Colon (tissue), 2 donors: ENCODE measurements at regions not wholly inside any gene's neighbourhood (a gene's known extent, or its start where the extent isn't known, plus 50 kb on each side); places are given as distances from the start of the nearest gene placed in this dataset.
A peak's percentile ranks its signal among the peaks of the same experiment; 100 is the strongest.

Experiments used
- FAIRE-seq: peaks from 2 replicates; lab custom pipeline; 2012; peaks lifted over from hg19 to GRCh38; lab: Jason Lieb, UNC
- donor health status: control.
- donor health status: control.

- FAIRE-seq: no peak
These were observed 296.6 kb downstream of the CHRM3 start for GRCh38 chr1:239682960-239683359.

DNA sequence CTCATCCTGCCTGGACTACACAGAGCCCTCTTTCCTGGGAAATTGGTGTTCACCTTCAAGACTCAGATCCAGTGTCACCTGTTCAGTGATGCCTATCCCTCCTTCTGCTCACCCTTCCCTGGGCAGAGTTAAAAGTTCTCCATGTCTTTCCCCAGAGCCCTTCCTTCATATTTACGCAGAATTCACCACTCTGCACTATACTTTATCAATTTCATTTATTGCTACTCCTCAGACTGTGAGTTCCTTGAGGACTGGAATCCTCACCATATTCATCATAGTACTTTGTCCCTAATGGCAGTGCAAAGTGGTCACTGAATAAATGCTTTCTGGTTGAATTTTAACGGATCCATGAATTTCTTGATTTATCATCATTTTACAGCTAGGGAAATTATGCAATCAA, 300.0 kb downstream of the CHRM3 start:
- no peak for FAIRE-seq

- FAIRE-seq: no peak
These were observed 309.9 kb downstream of the CHRM3 start for GRCh38 chr1:239696317-239696716.

GRCh38 chr1:239700667-239701066, 314.3 kb downstream of the CHRM3 start:
- no peak for FAIRE-seq

GRCh38 chr1:239703075-239703474, 316.7 kb downstream of the CHRM3 start:
- FAIRE-seq: no peak

GRCh38 chr1:239706245-239706892, 320.0 kb downstream of the CHRM3 start:
- FAIRE-seq: no peak

DNA sequence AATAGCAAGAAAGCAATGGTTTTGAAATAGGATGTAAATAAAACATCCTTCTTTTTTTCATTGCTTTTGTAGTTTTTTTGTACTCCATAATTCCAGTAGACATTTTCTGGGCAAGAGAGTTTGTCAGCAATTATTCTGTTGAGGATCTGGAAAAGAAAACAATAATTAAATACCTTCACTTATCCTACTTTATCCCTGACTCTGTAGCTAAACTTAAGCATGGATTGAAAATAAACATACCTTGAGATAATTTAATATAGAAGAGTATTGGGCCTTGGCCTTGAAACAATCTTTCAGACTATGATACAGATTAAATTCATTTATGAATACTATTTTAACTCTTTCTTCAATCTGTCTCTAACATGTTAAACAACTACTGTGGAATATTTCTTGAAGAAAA, 321.2 kb downstream of the CHRM3 start:
- no peak for FAIRE-seq

DNA sequence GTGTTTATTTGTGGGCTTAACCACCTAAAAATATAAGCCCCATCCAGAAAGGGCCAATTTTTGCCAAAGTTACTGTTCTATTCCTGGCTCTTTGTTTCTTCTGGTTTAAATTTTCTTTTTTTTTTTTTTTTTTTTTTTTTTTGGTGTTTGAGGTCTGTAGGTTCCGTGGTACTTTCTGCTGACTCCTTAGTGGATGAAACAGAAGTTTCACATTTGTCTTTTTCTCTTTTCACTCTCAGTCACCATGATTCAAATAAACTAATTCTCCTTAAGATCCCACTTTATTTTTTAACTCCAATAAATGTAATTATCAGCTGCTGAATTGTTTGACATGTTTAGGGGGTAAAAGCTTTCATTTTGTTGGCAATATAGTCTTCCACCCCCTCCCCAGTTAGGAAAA, 322.3 kb downstream of the CHRM3 start:
- no peak for FAIRE-seq

DNA sequence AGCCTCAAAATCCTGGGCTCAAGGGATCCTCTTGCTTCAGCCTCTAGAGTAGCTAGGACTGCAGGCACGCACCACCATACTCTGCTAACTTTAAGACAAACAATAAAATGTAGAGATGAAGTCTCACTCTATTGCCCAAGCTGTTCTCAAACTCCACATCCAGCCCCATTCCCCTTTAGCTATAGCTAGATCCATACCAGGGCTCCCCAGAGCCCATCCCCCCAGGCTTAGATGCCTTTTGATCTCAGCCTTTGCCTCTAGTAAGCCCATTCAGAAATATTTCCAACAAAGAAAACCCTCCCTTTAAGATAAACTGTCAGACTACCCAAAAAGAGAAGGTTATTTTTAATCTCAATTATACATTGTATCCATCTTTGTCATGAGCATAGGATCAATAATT, 325.4 kb downstream of the CHRM3 start:
- FAIRE-seq: no peak

DNA sequence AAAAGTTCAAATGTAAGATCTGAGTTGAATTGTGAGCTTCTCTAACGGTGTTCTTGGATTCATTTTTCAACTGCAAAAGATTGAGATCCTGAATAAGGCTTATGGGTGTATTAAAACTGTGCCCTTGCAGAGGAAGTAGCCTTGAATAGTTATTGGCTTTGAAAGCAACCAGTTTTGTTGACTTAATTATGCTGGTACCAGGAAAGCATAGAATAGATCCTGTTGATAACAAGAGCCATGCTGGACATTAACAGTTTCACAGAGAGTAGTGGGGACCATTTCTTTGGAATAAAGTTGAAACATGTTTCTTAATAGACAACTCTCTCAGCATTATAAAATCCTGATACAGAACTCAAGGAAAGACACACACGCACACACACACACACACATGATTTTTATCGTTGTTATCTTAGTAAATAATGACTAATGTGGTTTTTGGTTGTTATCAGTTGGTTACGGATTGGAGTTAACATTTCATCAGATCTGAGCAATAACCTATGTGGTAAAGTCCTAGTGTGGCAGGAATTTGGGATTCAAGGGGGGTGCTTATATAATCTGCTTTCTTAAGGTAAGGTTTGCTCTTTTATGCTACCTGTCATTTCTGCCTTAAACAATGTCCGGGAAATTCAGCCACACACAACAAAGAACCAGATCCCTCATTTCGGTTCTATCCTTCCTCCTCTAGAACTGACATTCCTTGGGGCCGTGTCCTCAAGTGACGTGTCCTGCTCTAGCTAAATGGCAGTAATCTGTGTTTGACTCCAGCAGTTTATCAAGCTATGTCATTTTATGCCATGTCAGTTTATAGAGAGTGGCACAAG, 330.9 kb downstream of the CHRM3 start:
- FAIRE-seq: no peak

- FAIRE-seq: no peak
These were observed 331.5 kb downstream of the CHRM3 start for GRCh38 chr1:239717918-239718184.

- FAIRE-seq: no peak
These were observed 332.2 kb downstream of the CHRM3 start for GRCh38 chr1:239718571-239718970.

DNA sequence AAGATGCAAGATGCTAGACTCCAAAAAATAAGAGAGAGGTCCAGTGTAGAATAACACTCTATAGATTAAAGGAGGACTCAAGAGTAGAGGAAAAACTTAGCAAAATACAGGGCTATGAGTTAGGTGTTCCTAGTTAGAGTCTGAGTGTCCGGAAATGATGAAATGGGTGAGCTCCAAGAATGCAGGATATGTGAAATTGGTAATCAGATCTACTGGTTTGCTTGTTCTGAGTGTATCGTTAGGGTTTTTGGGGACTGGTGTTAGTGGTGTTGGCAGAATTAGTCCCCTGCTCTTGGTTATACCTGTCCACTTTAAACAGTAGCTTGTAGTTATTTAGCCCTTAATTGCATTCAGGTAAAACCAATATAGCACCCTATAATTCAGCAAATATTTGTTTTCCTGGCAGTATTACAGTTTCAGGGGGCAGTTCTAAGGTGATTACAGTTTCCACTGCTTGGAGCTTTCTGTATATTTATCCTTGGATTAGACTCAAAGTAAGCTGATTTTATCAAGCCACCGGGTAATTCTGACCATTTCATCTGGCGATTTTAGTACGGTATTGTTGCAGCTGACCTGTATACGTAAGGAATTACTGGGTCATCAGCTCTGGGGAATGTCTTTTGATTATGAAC, 332.7 kb downstream of the CHRM3 start:
- no peak for FAIRE-seq

DNA sequence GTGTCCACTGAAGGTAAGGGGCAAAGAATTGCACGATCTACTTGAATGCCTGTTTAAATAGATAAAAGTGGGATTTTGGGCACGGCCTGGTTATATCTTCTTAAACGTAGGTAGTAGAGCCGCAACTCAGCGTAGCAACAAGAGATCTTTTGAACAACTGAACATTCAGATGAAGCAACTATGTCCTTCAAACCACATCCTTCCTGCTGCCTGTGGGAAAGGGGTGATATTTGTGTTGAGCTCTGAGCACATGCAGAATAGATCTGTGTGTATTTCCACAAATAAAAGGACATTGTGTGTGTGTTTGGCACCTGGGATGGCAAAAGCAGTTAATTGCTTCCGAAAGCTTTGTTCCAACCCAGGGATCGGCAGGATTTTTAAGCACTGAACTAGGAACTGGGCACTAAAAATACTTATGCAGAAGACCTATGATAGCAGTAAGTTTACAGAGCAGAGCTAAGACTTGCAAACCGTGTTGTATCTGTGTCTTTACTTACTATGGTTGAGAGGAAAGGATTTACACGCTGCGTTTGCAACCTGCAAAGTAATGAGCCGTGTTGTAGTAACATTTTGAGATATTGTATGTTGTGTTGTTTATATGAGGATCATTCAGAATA, 333.4 kb downstream of the CHRM3 start:
- no peak for FAIRE-seq

- FAIRE-seq: no peak
These were observed 335.7 kb downstream of the CHRM3 start for GRCh38 chr1:239722035-239722434.

DNA sequence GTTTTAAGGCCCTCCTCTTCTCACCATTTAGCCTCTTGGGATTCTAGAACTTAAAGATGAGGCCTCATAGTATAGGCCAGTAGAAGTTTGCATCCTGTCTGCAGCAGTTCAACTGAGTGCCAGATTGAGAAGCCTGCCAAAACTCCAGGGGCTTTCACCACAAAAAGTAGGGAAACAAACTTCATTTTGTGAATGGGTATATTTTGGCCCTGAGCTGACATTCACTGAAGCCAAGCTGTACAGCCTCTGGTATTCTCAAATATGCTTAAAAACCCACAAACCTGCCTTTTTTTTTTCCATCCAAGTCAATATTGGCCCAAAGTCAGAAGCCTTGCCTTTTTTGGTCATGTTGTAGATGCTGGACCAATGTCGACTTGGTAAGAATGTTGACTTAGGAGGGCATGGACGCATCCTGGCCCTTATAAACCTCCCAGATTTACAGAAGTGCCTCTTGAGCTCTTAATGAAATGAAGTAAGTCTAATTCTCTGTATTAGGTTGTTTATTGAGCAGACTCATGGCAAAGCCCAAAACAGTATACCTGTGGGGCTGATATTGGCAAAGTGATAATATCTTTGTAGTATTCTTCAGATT, 337.5 kb downstream of the CHRM3 start:
- no peak for FAIRE-seq

DNA sequence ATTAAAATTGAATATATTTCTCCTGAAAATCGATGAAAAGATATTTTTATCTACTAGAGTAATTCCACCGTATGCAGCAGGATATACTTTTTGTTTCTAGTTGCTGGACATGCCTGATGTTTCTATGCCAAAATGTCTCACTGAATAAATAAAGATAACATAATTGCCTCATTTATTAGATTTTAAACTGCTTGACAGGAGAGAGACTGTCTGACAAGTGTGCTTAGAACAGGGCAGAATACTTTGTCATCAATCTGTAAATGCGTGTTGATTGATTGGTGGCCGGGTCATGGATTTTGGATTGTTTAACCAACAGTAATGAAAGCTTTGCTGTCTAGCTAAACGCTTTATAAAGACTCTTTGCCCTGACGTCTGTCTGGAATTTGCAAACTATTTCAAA, 339.0 kb downstream of the CHRM3 start:
- no peak for FAIRE-seq

DNA sequence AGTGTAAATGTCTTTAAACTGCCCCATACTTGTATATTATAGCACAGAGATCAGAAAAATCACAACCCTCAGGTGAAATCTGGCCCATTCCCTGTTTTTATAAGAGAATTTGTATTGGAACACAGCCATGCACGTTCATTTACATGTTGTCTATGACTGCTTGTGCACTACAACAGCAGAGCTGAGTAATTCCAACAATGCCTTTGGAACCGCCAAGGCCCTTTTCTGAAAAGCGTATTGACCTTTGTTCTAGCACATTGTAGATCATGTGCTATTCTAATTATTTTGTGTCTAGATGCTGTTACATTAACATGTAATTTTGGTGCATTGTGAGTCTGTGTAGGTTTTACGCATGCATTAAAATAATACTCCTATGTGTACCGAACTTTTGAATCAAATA, 339.6 kb downstream of the CHRM3 start:
- no peak for FAIRE-seq

DNA sequence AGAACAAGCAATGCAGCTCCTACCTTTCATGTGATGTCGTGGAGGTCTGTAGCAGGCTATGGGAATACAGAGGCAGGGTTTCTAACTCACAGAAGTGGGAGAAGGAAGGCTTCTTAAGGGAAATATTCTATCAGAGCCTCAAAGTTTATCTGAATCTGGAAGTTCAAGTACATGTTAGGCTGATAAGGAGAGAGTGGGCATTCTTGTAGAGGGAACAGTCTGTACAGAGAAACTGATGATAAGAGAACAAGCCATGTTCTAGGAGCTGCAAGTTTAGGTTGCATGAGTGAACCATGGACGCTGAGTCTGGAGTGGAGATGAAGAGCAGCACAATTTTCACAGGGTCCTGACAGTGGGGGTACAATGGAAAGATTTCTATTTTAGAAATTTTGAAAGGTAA, 344.0 kb downstream of the CHRM3 start:
- FAIRE-seq: no peak

- no peak for FAIRE-seq
These were observed 344.8 kb downstream of the CHRM3 start for GRCh38 chr1:239731082-239731748.

GRCh38 chr1:239732770-239733169, 346.4 kb downstream of the CHRM3 start:
- peak; percentile 89 for FAIRE-seq

DNA sequence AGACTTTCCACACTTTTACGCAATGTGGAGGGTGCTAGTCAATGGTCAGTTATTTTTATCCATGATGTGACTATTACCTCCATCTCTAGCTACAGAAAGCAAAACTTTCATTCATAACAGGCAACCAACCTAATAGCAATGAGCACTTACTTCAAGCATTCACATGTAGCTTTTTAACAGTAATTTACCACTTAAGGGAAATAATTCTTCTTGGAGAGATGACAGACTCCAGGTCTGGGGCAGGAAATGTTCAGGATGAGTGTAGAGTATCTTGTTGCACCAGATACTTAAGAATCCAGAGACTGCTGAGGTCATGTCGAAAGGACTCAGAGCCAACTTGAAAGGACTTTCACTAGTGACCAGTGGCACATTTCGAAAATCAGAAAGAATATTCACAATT, 347.6 kb downstream of the CHRM3 start:
- FAIRE-seq: no peak
